ENCODE measurements at regions not wholly inside any gene's neighbourhood (a gene's known extent, or its start where the extent isn't known, plus 50 kb on each side); places are given as distances from the start of the nearest gene placed in this dataset.

GRCh38 chr9:117465706-117466105 lies 50.8 kb upstream of the ASTN2 start:
- POLR2A ChIA-PET (ENCODE audit: unreplicated experiment) = no interaction called here
- TF ChIP-seq CTCF (conservative IDR thresholded peaks at IDR 0.05) (no peak), EZH2 (IDR thresholded peaks at IDR 0.05; ENCODE audit: low read depth) (no peak)
- H3K9me3 ChIP-seq (ENCODE audit: insufficient read depth, low read depth) = no peaks in the 10 kb centered on the region
- no peaks in the 10 kb centered on the region for H3K79me2 ChIP-seq (ENCODE audit: low read depth)
- no peaks in the 10 kb centered on the region for H3K27me3 ChIP-seq (ENCODE audit: insufficient read depth, low read depth)
- H2AFZ ChIP-seq = no peak overlapping the region
- no peaks in the 10 kb centered on the region for H4K20me1 ChIP-seq (ENCODE audit: insufficient read depth)
- no TSS peak for BruUV-seq (replicated peaks)
- H3F3A ChIP-seq (ENCODE audit: insufficient read depth, low read depth) = no peaks in the 10 kb centered on the region
- no peak for DNase-seq
- no peaks in the 10 kb centered on the region for H3K9me2 ChIP-seq (ENCODE audit: insufficient read depth)
- no peak overlapping the region for H3K4me2 ChIP-seq
- H3K36me3 ChIP-seq (ENCODE audit: low read depth) = no peaks in the 10 kb centered on the region
- CTCF ChIA-PET = no interaction called here
- no peaks in the 10 kb centered on the region for H3K4me1 ChIP-seq (replicated peaks; ENCODE audit: insufficient read depth)
- intact Hi-C loops (cut with micrococcal nuclease; ENCODE audit: unreplicated experiment) = no loop called here
- no peak overlapping the region for H3K27ac ChIP-seq
- H3K4me3 ChIP-seq = no peak overlapping the region

- H3K4me3 ChIP-seq = no peak overlapping the region
- no peaks in the 10 kb centered on the region for H3K36me3 ChIP-seq (ENCODE audit: low read depth)
- TF ChIP-seq EZH2 (IDR thresholded peaks at IDR 0.05; ENCODE audit: low read depth) (no peak), CTCF (conservative IDR thresholded peaks at IDR 0.05) (no peak)
- H3K4me1 ChIP-seq (replicated peaks; ENCODE audit: insufficient read depth) = no peaks in the 10 kb centered on the region
- intact Hi-C loops (cut with micrococcal nuclease; ENCODE audit: unreplicated experiment) = no loop called here
- no peak overlapping the region for H2AFZ ChIP-seq
- no peaks in the 10 kb centered on the region for H3K79me2 ChIP-seq (ENCODE audit: low read depth)
- H3K4me2 ChIP-seq = no peak overlapping the region
- BruUV-seq (replicated peaks) = no TSS peak
- H4K20me1 ChIP-seq (ENCODE audit: insufficient read depth) = no peaks in the 10 kb centered on the region
- no peaks in the 10 kb centered on the region for H3K9me3 ChIP-seq (ENCODE audit: insufficient read depth, low read depth)
- POLR2A ChIA-PET (ENCODE audit: unreplicated experiment) = no interaction called here
- no peaks in the 10 kb centered on the region for H3K9me2 ChIP-seq (ENCODE audit: insufficient read depth)
- no peak for DNase-seq
- no peaks in the 10 kb centered on the region for H3F3A ChIP-seq (ENCODE audit: insufficient read depth, low read depth)
- CTCF ChIA-PET = interaction anchor here (0.5 kb wide), 1 partner anchor 53 kb away, joined by 4 read pairs; no protein-coding TSS in a partner anchor
- H3K27ac ChIP-seq = no peak overlapping the region
- H3K27me3 ChIP-seq (ENCODE audit: insufficient read depth, low read depth) = no peaks in the 10 kb centered on the region
Observed at GRCh38 chr9:117464941-117465616, 50.2 kb upstream of the ASTN2 start.
